NCI-H2227 treated with DMSO at 0.1 percent for 48 hours (cell line): ENCODE measurements at regions not wholly inside any gene's neighbourhood (a gene's known extent, or its start where the extent isn't known, plus 50 kb on each side); places are given as distances from the start of the nearest gene placed in this dataset.

Source experiments
- DNase-seq: peaks from one replicate; lab custom pipeline; 2025; lab: John Stamatoyannopoulos, UW

- no peak for DNase-seq
Measured at GRCh38 chr7:42445691-42446090, 208.7 kb upstream of the GLI3 start.

GRCh38 chr7:42440951-42441350 lies 203.9 kb upstream of the GLI3 start:
- no peak for DNase-seq

GRCh38 chr7:42432644-42433043 lies 195.6 kb upstream of the GLI3 start:
- DNase-seq: no peak

GRCh38 chr7:42431873-42432272 lies 194.9 kb upstream of the GLI3 start:
- no peak for DNase-seq

- DNase-seq: no peak
Measured at GRCh38 chr7:42429339-42429738, 192.3 kb upstream of the GLI3 start.

GRCh38 chr7:42426163-42426562 lies 189.2 kb upstream of the GLI3 start:
- DNase-seq: no peak

- no peak for DNase-seq
Measured at GRCh38 chr7:42414941-42415505, 178.0 kb upstream of the GLI3 start.

- DNase-seq: no peak
Measured at GRCh38 chr7:42414028-42414427, 177.0 kb upstream of the GLI3 start.

- DNase-seq: no peak
Measured at GRCh38 chr7:42409296-42409695, 172.3 kb upstream of the GLI3 start.

GRCh38 chr7:42407833-42408232 lies 170.8 kb upstream of the GLI3 start:
- no peak for DNase-seq

GRCh38 chr7:42407021-42407710 lies 170.2 kb upstream of the GLI3 start:
- no peak for DNase-seq

GRCh38 chr7:42406358-42406757 lies 169.3 kb upstream of the GLI3 start:
- DNase-seq: no peak

- no peak for DNase-seq
Measured at GRCh38 chr7:42405782-42406181, 168.8 kb upstream of the GLI3 start.

GRCh38 chr7:42403831-42404230 lies 166.8 kb upstream of the GLI3 start:
- DNase-seq: no peak

- no peak for DNase-seq
Measured at GRCh38 chr7:42400961-42401360, 164.0 kb upstream of the GLI3 start.

GRCh38 chr7:42400211-42400772 lies 163.3 kb upstream of the GLI3 start:
- no peak for DNase-seq

GRCh38 chr7:42395607-42396006 lies 158.6 kb upstream of the GLI3 start:
- DNase-seq: no peak

GRCh38 chr7:42392826-42393225 lies 155.8 kb upstream of the GLI3 start:
- no peak for DNase-seq

- DNase-seq: no peak
Measured at GRCh38 chr7:42389697-42390096, 152.7 kb upstream of the GLI3 start.

- no peak for DNase-seq
Measured at GRCh38 chr7:42385912-42386311, 148.9 kb upstream of the GLI3 start.

- no peak for DNase-seq
Measured at GRCh38 chr7:42381161-42381560, 144.2 kb upstream of the GLI3 start.

- no peak for DNase-seq
Measured at GRCh38 chr7:42380401-42380800, 143.4 kb upstream of the GLI3 start.

GRCh38 chr7:42378149-42378548 lies 141.1 kb upstream of the GLI3 start:
- DNase-seq: no peak

GRCh38 chr7:42373285-42373684 lies 136.3 kb upstream of the GLI3 start:
- DNase-seq: no peak
